Activated CD8-positive, alpha-beta memory T cell treated with anti-CD3 and anti-CD28 coated beads, Interleukin-2, amount 10 ng/mL, durations not matched to agents 7 days and 5 days (primary cell): ENCODE measurements at regions not wholly inside any gene's neighbourhood (a gene's known extent, or its start where the extent isn't known, plus 50 kb on each side); places are given as distances from the start of the nearest gene placed in this dataset.
"Not testable (repeated sequence)": the region's sequence is repeated elsewhere in the genome, so short reads cannot be mapped to it uniquely, and the experiment has no call there.

Experiments
- ATAC-seq: fragments of 150-1000 bp; cut with Tn5 transposase; one replicate; pipeline ENCODE4 v1.10.0; 2021; ENCODE audit warnings: moderate library complexity
- CTCF ChIA-PET: fragments of 350-600 bp; sonication (Branson Sonifier 250); formaldehyde crosslinking; loops from one replicate; lab custom pipeline; 2021; ENCODE audit warnings: antibody characterized with exemption; lab: Charles Lee
- DNase-seq: peaks from one replicate; pipeline ENCODE4 v3.0.0-alpha.2; 2020
- H3K27ac Mint-ChIP-seq: one replicate; pipeline ENCODE4 v1.8.0; 2021; ENCODE audit warnings: mild to moderate bottlenecking, mixed read lengths
- H3K27me3 Mint-ChIP-seq: one replicate; pipeline ENCODE4 v1.8.0; 2021; ENCODE audit warnings: mixed read lengths
- H3K36me3 Mint-ChIP-seq: one replicate; pipeline ENCODE4 v1.8.0; 2021; ENCODE audit warnings: mild to moderate bottlenecking, mixed read lengths
- H3K4me1 Mint-ChIP-seq: one replicate; pipeline ENCODE4 v1.8.0; 2021; ENCODE audit warnings: mixed read lengths
- H3K4me3 Mint-ChIP-seq: one replicate; pipeline ENCODE4 v1.8.0; 2021; ENCODE audit warnings: mild to moderate bottlenecking, moderate library complexity, mixed read lengths
- H3K9me3 Mint-ChIP-seq: one replicate; pipeline ENCODE4 v1.8.0; 2022; ENCODE audit warnings: low read depth, mixed read lengths

- ATAC-seq, result no peak
- no peak overlapping the region for H3K4me3 Mint-ChIP-seq
- no peak overlapping the region for H3K27ac Mint-ChIP-seq
- no peaks in the 10 kb centered on the region for H3K27me3 Mint-ChIP-seq
- no peaks in the 10 kb centered on the region for H3K4me1 Mint-ChIP-seq
- no peaks in the 10 kb centered on the region for H3K36me3 Mint-ChIP-seq
- H3K9me3 Mint-ChIP-seq, result peaks cover 2% of the 10 kb centered on the region
- no peak for DNase-seq
- CTCF ChIA-PET, result interaction anchor here (0.6 kb wide), 1 partner anchor 1065 kb away, joined by 3 read pairs; no protein-coding TSS in a partner anchor
These were observed 591.8 kb upstream of the CLINT1 start for GRCh38 chr5:158450751-158451171.

- not testable (repeated sequence) for ATAC-seq
These were observed 587.8 kb upstream of the CLINT1 start for GRCh38 chr5:158446761-158447160.

GRCh38 chr5:158439204-158439603 is 580.3 kb upstream of the CLINT1 start:
- H3K36me3 Mint-ChIP-seq, H3K27ac Mint-ChIP-seq, CTCF ChIA-PET, H3K27me3 Mint-ChIP-seq, ATAC-seq, H3K4me3 Mint-ChIP-seq, H3K9me3 Mint-ChIP-seq, DNase-seq: not testable (repeated sequence)
- H3K4me1 Mint-ChIP-seq, result peaks cover 22% of the 10 kb centered on the region

More at GRCh38 chr5:158446761-158447160, 587.8 kb upstream of the CLINT1 start:
- DNase-seq, H3K4me1 Mint-ChIP-seq, H3K9me3 Mint-ChIP-seq, H3K27me3 Mint-ChIP-seq, H3K27ac Mint-ChIP-seq, H3K36me3 Mint-ChIP-seq, H3K4me3 Mint-ChIP-seq, CTCF ChIA-PET: not testable (repeated sequence)

GRCh38 chr5:158436271-158437065 is 577.5 kb upstream of the CLINT1 start:
- Mint-ChIP-seq H3K36me3 (no peaks in the 10 kb centered on the region), H3K9me3 (no peaks in the 10 kb centered on the region), H3K4me3 (no peak overlapping the region), H3K4me1 (peaks cover 27% of the 10 kb centered on the region), H3K27ac (no peak overlapping the region), H3K27me3 (no peaks in the 10 kb centered on the region)
- ATAC-seq (no peak), DNase-seq (no peak)
- CTCF ChIA-PET, result no interaction called here

GRCh38 chr5:158435161-158435616 is 576.2 kb upstream of the CLINT1 start:
- Mint-ChIP-seq H3K9me3 (no peaks in the 10 kb centered on the region), H3K4me1 (peaks cover 27% of the 10 kb centered on the region), H3K27ac (peak overlapping the region; percentile 63), H3K27me3 (no peaks in the 10 kb centered on the region), H3K36me3 (no peaks in the 10 kb centered on the region), H3K4me3 (peak overlapping the region; percentile 17)
- ATAC-seq (peak; percentile 79), DNase-seq (peak; percentile 53)
- CTCF ChIA-PET, result interaction anchor here (1.5 kb wide), 1 partner anchor 260 kb away, joined by 3 read pairs; no protein-coding TSS in a partner anchor

GRCh38 chr5:158434749-158435148 is 575.8 kb upstream of the CLINT1 start:
- no peak overlapping the region for H3K4me3 Mint-ChIP-seq
- no peaks in the 10 kb centered on the region for H3K27me3 Mint-ChIP-seq
- ATAC-seq (no peak), DNase-seq (no peak)
- peaks cover 27% of the 10 kb centered on the region for H3K4me1 Mint-ChIP-seq
- CTCF ChIA-PET, result interaction anchor here (1.5 kb wide), 1 partner anchor 261 kb away, joined by 3 read pairs; no protein-coding TSS in a partner anchor
- no peak overlapping the region for H3K27ac Mint-ChIP-seq
- H3K36me3 Mint-ChIP-seq, result no peaks in the 10 kb centered on the region
- no peaks in the 10 kb centered on the region for H3K9me3 Mint-ChIP-seq

GRCh38 chr5:158433634-158434033 is 574.7 kb upstream of the CLINT1 start:
- Mint-ChIP-seq H3K36me3 (no peaks in the 10 kb centered on the region), H3K4me3 (no peak overlapping the region), H3K27ac (no peak overlapping the region), H3K9me3 (no peaks in the 10 kb centered on the region), H3K4me1 (peaks cover 27% of the 10 kb centered on the region), H3K27me3 (no peaks in the 10 kb centered on the region)
- CTCF ChIA-PET, result no interaction called here
- no peak for ATAC-seq
- no peak for DNase-seq

GRCh38 chr5:158431369-158432029 is 572.6 kb upstream of the CLINT1 start:
- Mint-ChIP-seq H3K4me3 (no peak overlapping the region), H3K9me3 (no peaks in the 10 kb centered on the region), H3K27ac (no peak overlapping the region), H3K27me3 (no peaks in the 10 kb centered on the region), H3K36me3 (no peaks in the 10 kb centered on the region), H3K4me1 (peaks cover 27% of the 10 kb centered on the region)
- CTCF ChIA-PET, result no interaction called here
- DNase-seq (no peak), ATAC-seq (no peak)

- no peaks in the 10 kb centered on the region for H3K36me3 Mint-ChIP-seq
- CTCF ChIA-PET, result no interaction called here
- no peak overlapping the region for H3K27ac Mint-ChIP-seq
- no peaks in the 10 kb centered on the region for H3K27me3 Mint-ChIP-seq
- no peaks in the 10 kb centered on the region for H3K9me3 Mint-ChIP-seq
- no peak overlapping the region for H3K4me3 Mint-ChIP-seq
- DNase-seq (no peak), ATAC-seq (no peak)
- peaks cover 20% of the 10 kb centered on the region for H3K4me1 Mint-ChIP-seq
These were observed 571.8 kb upstream of the CLINT1 start for GRCh38 chr5:158430798-158431167.

- CTCF ChIA-PET, result no interaction called here
- Mint-ChIP-seq H3K27me3 (no peaks in the 10 kb centered on the region), H3K27ac (no peak overlapping the region), H3K9me3 (no peaks in the 10 kb centered on the region), H3K4me1 (peaks cover 15% of the 10 kb centered on the region), H3K4me3 (no peak overlapping the region), H3K36me3 (no peaks in the 10 kb centered on the region)
- no peak for ATAC-seq
- no peak for DNase-seq
These were observed 571.3 kb upstream of the CLINT1 start for GRCh38 chr5:158430166-158430797.

- ATAC-seq, result no peak
- CTCF ChIA-PET, result no interaction called here
- H3K4me1 Mint-ChIP-seq, result peaks cover 8% of the 10 kb centered on the region
These were observed 570.6 kb upstream of the CLINT1 start for GRCh38 chr5:158429564-158429963.

GRCh38 chr5:158423623-158424200 is 564.8 kb upstream of the CLINT1 start:
- Mint-ChIP-seq H3K27ac (no peak overlapping the region), H3K4me1 (no peaks in the 10 kb centered on the region), H3K4me3 (no peak overlapping the region), H3K9me3 (no peaks in the 10 kb centered on the region), H3K36me3 (no peaks in the 10 kb centered on the region), H3K27me3 (no peaks in the 10 kb centered on the region)
- DNase-seq (no peak), ATAC-seq (no peak)
- CTCF ChIA-PET, result no interaction called here

More at GRCh38 chr5:158429564-158429963, 570.6 kb upstream of the CLINT1 start:
- no peaks in the 10 kb centered on the region for H3K27me3 Mint-ChIP-seq
- H3K27ac Mint-ChIP-seq, result no peak overlapping the region
- DNase-seq, result no peak
- no peak overlapping the region for H3K4me3 Mint-ChIP-seq
- H3K9me3 Mint-ChIP-seq, result no peaks in the 10 kb centered on the region
- H3K36me3 Mint-ChIP-seq, result no peaks in the 10 kb centered on the region
